WTC11 (cell line): ENCODE measurements at regions not wholly inside any gene's neighbourhood (a gene's known extent, or its start where the extent isn't known, plus 50 kb on each side); places are given as distances from the start of the nearest gene placed in this dataset.

Experiments
- ATAC-seq: fragments of 200-7000 bp; cut with Tn5 transposase; 2 replicates; pipeline ENCODE4 v1.10.0; 2021; ENCODE audit warnings: mild to moderate bottlenecking, moderate library complexity
- CTCF ChIA-PET: fragments of 300-600 bp; sonication (Branson Sonifier 250); formaldehyde crosslinking; loops from one replicate; lab custom pipeline; 2021; ENCODE audit warnings: antibody characterized with exemption; lab: Charles Lee
- POLR2A ChIA-PET: fragments of 350-600 bp; sonication (Branson Sonifier 250); formaldehyde crosslinking; loops from one replicate; lab custom pipeline; 2021; ENCODE audit warnings: antibody characterized with exemption; lab: Charles Lee
- DNase-seq: peaks from one replicate; pipeline ENCODE4 v3.0.0; 2021; ENCODE audit warnings: low spot score
- H3K27ac Mint-ChIP-seq: 2 replicates; pipeline ENCODE4 v1.8.0; 2021; ENCODE audit warnings: mixed read lengths
- H3K27me3 Mint-ChIP-seq: 2 replicates; pipeline ENCODE4 v1.8.0; 2021; ENCODE audit warnings: low read depth, mild to moderate bottlenecking, moderate library complexity, mixed read lengths
- H3K36me3 Mint-ChIP-seq: 2 replicates; pipeline ENCODE4 v1.8.0; 2021; ENCODE audit warnings: mixed read lengths
- H3K4me1 Mint-ChIP-seq: 2 replicates; pipeline ENCODE4 v1.8.0; 2022; ENCODE audit warnings: mixed read lengths
- H3K4me3 Mint-ChIP-seq: 2 replicates; pipeline ENCODE4 v1.8.0; 2021; ENCODE audit warnings: mild to moderate bottlenecking, moderate library complexity, mixed read lengths
- H3K9me3 Mint-ChIP-seq: 2 replicates; pipeline ENCODE4 v1.8.0; 2021; ENCODE audit warnings: mixed read lengths
- ATF1 ChIP-seq: sonication (generic); formaldehyde crosslinking; IDR thresholded peaks from 2 replicates; pipeline ENCODE4 v1.8.1; 2023; ENCODE audit warnings: mild to moderate bottlenecking, moderate library complexity, missing genetic modification reagents
- CREB1 ChIP-seq: sonication (generic); formaldehyde crosslinking; IDR thresholded peaks from 2 replicates; pipeline ENCODE4 v1.8.0; 2023; ENCODE audit warnings: mild to moderate bottlenecking, missing genetic modification reagents
- EMX1 ChIP-seq: fragments of 250-450 bp; sonication (Bioruptor Pico); IDR thresholded peaks from 2 replicates; pipeline ENCODE4 v1.8.0; 2021; ENCODE audit warnings: mild to moderate bottlenecking
- ESRRA ChIP-seq: sonication (generic); formaldehyde crosslinking; IDR thresholded peaks from 2 replicates; pipeline ENCODE4 v1.8.1; 2022; ENCODE audit warnings: mild to moderate bottlenecking, missing genetic modification reagents, borderline replicate concordance
- ETV6 ChIP-seq: sonication (generic); formaldehyde crosslinking; IDR thresholded peaks from 2 replicates; pipeline ENCODE4 v1.8.1; 2022; ENCODE audit warnings: mild to moderate bottlenecking, missing genetic modification reagents
- OVOL2 ChIP-seq: fragments of 250-450 bp; sonication (Bioruptor Pico); IDR thresholded peaks from 2 replicates; pipeline ENCODE4 v1.9.0; 2021; ENCODE audit warnings: mild to moderate bottlenecking, borderline replicate concordance
- TCF7 ChIP-seq: sonication (generic); formaldehyde crosslinking; IDR thresholded peaks from 2 replicates; pipeline ENCODE4 v1.8.0; 2022; ENCODE audit warnings: mild to moderate bottlenecking, low read depth, missing genetic modification reagents, moderate library complexity
- TEAD1 ChIP-seq: sonication (generic); formaldehyde crosslinking; IDR thresholded peaks from 2 replicates; pipeline ENCODE4 v1.8.0; 2022; ENCODE audit warnings: mild to moderate bottlenecking, missing genetic modification reagents
- ZNF263 ChIP-seq: sonication (generic); formaldehyde crosslinking; IDR thresholded peaks from 2 replicates; pipeline ENCODE4 v1.8.1; 2022; ENCODE audit warnings: low read depth, mild to moderate bottlenecking, moderate library complexity, missing genetic modification reagents
- TF ChIP-seq, protein P1 (sequence below): sonication (generic); formaldehyde crosslinking; IDR thresholded peaks from 2 replicates; pipeline ENCODE4 v1.8.1; 2022; ENCODE audit warnings: low read depth, mild to moderate bottlenecking, moderate library complexity, missing genetic modification reagents, borderline replicate concordance
- TF ChIP-seq, protein P2 (sequence below): sonication (generic); formaldehyde crosslinking; IDR thresholded peaks from 2 replicates; pipeline ENCODE4 v1.8.1; 2023; ENCODE audit warnings: mild to moderate bottlenecking, missing genetic modification reagents
- TF ChIP-seq, protein P3 (sequence below): sonication (generic); formaldehyde crosslinking; IDR thresholded peaks from 2 replicates; pipeline ENCODE4 v1.8.0; 2023; ENCODE audit warnings: missing genetic modification reagents
- TF ChIP-seq, protein P4 (sequence below): sonication (generic); formaldehyde crosslinking; IDR thresholded peaks from 2 replicates; pipeline ENCODE4 v1.8.1; 2022; ENCODE audit warnings: low read depth, missing genetic modification reagents, borderline replicate concordance
- TF ChIP-seq, protein P5 (sequence below): fragments of 250-450 bp; sonication (Bioruptor Pico); IDR thresholded peaks from 2 replicates; pipeline ENCODE4 v1.8.0; 2021; ENCODE audit warnings: mild to moderate bottlenecking
- TF ChIP-seq, protein P6 (sequence below): sonication (generic); formaldehyde crosslinking; IDR thresholded peaks from 2 replicates; pipeline ENCODE4 v1.8.0; 2022; ENCODE audit warnings: mild to moderate bottlenecking, missing genetic modification reagents
- TF ChIP-seq, protein P7 (sequence below): fragments of 250-450 bp; sonication (Bioruptor Pico); conservative IDR thresholded peaks from 2 replicates; pipeline ENCODE4 v1.9.0; 2021; ENCODE audit warnings: mild to moderate bottlenecking

DNA sequence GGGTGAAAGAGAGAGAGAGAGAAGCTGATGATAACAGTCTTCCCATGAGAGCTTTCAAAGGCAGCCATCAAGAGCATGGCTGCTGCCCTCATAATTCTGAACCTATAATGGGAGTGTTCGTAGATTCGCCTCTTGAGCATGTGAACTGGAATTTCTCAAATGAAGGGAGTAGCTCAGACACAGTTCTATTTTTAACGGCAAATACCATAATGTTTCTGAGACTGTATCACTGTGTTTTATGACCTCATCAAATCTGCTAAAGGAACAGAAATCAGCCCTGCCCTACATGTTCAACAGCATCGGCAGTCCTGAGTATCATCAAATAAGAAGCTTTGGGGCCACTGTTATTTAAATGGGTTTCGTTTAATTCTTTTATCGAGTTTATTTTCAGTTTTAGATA lies 645.6 kb downstream of the GALR1 start:
- CTCF ChIA-PET, result interaction anchor here (0.7 kb wide), 1 partner anchor 451 kb away, joined by 4 read pairs; no protein-coding TSS in a partner anchor
- peaks cover 28% of the 10 kb centered on the region for H3K9me3 Mint-ChIP-seq
- no peak for TF ChIP-seq TCF7 (CRISPR knock-in tag)
- TF ChIP-seq, protein P1, sequence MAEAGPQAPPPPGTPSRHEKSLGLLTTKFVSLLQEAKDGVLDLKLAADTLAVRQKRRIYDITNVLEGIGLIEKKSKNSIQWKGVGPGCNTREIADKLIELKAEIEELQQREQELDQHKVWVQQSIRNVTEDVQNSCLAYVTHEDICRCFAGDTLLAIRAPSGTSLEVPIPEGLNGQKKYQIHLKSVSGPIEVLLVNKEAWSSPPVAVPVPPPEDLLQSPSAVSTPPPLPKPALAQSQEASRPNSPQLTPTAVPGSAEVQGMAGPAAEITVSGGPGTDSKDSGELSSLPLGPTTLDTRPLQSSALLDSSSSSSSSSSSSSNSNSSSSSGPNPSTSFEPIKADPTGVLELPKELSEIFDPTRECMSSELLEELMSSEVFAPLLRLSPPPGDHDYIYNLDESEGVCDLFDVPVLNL (CRISPR knock-in tag), result no peak
- TF ChIP-seq ATF1 (CRISPR knock-in tag), result no peak
- no peak for TF ChIP-seq CREB1 (CRISPR knock-in tag)
- TF ChIP-seq, protein P2, sequence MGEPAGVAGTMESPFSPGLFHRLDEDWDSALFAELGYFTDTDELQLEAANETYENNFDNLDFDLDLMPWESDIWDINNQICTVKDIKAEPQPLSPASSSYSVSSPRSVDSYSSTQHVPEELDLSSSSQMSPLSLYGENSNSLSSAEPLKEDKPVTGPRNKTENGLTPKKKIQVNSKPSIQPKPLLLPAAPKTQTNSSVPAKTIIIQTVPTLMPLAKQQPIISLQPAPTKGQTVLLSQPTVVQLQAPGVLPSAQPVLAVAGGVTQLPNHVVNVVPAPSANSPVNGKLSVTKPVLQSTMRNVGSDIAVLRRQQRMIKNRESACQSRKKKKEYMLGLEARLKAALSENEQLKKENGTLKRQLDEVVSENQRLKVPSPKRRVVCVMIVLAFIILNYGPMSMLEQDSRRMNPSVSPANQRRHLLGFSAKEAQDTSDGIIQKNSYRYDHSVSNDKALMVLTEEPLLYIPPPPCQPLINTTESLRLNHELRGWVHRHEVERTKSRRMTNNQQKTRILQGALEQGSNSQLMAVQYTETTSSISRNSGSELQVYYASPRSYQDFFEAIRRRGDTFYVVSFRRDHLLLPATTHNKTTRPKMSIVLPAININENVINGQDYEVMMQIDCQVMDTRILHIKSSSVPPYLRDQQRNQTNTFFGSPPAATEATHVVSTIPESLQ (CRISPR knock-in tag), result no peak
- TF ChIP-seq, protein P3, sequence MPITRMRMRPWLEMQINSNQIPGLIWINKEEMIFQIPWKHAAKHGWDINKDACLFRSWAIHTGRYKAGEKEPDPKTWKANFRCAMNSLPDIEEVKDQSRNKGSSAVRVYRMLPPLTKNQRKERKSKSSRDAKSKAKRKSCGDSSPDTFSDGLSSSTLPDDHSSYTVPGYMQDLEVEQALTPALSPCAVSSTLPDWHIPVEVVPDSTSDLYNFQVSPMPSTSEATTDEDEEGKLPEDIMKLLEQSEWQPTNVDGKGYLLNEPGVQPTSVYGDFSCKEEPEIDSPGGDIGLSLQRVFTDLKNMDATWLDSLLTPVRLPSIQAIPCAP (CRISPR knock-in tag), result no peak
- TF ChIP-seq TEAD1, result no peak
- TF ChIP-seq, protein P4, sequence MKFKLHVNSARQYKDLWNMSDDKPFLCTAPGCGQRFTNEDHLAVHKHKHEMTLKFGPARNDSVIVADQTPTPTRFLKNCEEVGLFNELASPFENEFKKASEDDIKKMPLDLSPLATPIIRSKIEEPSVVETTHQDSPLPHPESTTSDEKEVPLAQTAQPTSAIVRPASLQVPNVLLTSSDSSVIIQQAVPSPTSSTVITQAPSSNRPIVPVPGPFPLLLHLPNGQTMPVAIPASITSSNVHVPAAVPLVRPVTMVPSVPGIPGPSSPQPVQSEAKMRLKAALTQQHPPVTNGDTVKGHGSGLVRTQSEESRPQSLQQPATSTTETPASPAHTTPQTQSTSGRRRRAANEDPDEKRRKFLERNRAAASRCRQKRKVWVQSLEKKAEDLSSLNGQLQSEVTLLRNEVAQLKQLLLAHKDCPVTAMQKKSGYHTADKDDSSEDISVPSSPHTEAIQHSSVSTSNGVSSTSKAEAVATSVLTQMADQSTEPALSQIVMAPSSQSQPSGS (CRISPR knock-in tag), result no peak
- TF ChIP-seq, protein P5, sequence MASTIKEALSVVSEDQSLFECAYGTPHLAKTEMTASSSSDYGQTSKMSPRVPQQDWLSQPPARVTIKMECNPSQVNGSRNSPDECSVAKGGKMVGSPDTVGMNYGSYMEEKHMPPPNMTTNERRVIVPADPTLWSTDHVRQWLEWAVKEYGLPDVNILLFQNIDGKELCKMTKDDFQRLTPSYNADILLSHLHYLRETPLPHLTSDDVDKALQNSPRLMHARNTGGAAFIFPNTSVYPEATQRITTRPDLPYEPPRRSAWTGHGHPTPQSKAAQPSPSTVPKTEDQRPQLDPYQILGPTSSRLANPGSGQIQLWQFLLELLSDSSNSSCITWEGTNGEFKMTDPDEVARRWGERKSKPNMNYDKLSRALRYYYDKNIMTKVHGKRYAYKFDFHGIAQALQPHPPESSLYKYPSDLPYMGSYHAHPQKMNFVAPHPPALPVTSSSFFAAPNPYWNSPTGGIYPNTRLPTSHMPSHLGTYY (CRISPR knock-in tag), result no peak
- TF ChIP-seq, protein P6, sequence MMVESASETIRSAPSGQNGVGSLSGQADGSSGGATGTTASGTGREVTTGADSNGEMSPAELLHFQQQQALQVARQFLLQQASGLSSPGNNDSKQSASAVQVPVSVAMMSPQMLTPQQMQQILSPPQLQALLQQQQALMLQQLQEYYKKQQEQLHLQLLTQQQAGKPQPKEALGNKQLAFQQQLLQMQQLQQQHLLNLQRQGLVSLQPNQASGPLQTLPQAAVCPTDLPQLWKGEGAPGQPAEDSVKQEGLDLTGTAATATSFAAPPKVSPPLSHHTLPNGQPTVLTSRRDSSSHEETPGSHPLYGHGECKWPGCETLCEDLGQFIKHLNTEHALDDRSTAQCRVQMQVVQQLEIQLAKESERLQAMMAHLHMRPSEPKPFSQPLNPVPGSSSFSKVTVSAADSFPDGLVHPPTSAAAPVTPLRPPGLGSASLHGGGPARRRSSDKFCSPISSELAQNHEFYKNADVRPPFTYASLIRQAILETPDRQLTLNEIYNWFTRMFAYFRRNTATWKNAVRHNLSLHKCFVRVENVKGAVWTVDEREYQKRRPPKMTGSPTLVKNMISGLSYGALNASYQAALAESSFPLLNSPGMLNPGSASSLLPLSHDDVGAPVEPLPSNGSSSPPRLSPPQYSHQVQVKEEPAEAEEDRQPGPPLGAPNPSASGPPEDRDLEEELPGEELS (CRISPR knock-in tag), result no peak
- no peak for TF ChIP-seq ETV6
- no peak for TF ChIP-seq ESRRA (CRISPR knock-in tag)
- no peak for TF ChIP-seq EMX1 (CRISPR knock-in tag)
- TF ChIP-seq, protein P7, sequence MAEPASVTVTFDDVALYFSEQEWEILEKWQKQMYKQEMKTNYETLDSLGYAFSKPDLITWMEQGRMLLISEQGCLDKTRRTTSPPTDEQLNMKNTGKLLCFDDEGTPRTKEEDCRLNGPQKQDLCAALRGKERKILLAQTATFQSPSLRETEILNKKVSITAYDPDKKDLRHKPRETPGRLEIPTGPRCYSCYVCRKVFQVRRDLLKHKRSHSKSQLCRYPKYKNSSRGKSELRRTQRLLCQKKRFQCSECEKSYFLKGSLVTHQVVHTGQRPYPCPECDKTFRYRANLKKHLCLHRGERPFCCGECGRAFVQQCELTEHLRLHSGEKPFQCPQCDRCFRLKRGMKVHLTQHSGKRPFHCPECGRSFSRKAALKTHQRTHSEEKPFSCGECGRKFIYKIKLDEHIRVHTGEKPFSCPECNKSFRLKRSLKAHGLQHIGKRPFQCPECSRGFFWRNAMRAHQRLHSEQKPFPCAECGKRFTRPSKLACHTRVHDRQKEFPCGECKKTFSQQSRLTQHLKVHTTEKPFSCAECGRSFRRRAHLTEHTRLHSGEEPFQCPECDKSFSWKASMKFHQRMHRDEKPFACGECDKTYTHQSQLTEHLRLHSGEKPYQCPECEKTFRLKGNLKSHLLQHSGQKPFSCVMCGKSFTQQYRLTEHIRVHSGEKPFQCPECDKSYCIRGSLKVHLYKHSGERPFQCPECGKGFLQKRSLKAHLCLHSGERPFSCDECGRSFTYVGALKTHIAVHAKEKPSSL (CRISPR knock-in tag), result no peak
- TF ChIP-seq ZNF263 (CRISPR knock-in tag), result no peak
- no peak for TF ChIP-seq OVOL2 (CRISPR knock-in tag)
- TF ChIP-seq, all 79 proteins: peak for 0
- H3K4me3 Mint-ChIP-seq, result no peak overlapping the region
- POLR2A ChIA-PET, result no interaction called here
- H3K27me3 Mint-ChIP-seq, result no peaks in the 10 kb centered on the region; the same call in none of the 2 replicates
- ATAC-seq (no peak), DNase-seq (no peak)
- no peak overlapping the region for H3K27ac Mint-ChIP-seq
- peaks cover 40% of the 10 kb centered on the region for H3K4me1 Mint-ChIP-seq
- peaks cover 10% of the 10 kb centered on the region for H3K36me3 Mint-ChIP-seq
